GM12865 (cell line): ENCODE measurements at regions not wholly inside any gene's neighbourhood (a gene's known extent, or its start where the extent isn't known, plus 50 kb on each side); places are given as distances from the start of the nearest gene placed in this dataset.

Experiments
- DNase-seq: peaks from one replicate; pipeline ENCODE4 v3.0.0; 2010; ENCODE audit warnings: low read depth
- H3K4me3 ChIP-seq: 2 replicates; pipeline ENCODE4 v1.5.1; 2011; ENCODE audit warnings: mild to moderate bottlenecking, low read depth, low read length, control low read depth
- CTCF ChIP-seq: IDR thresholded peaks from 2 replicates; pipeline ENCODE4 v1.5.1; 2011; ENCODE audit warnings: low read length, control low read depth, low read depth, inconsistent platforms; ENCODE audit not compliant: insufficient read depth; ENCODE audit errors: missing control alignments

GRCh38 chr11:92662601-92663360, 306.7 kb upstream of the MTNR1B start:
- H3K4me3 ChIP-seq = no peak overlapping the region
- TF ChIP-seq CTCF = no peak
- DNase-seq = no peak

GRCh38 chr11:92663539-92663938, 305.9 kb upstream of the MTNR1B start:
- no peak overlapping the region for H3K4me3 ChIP-seq
- TF ChIP-seq CTCF = no peak
- no peak for DNase-seq

- no peak for TF ChIP-seq CTCF
- H3K4me3 ChIP-seq = no peak overlapping the region
- no peak for DNase-seq
Observed at GRCh38 chr11:92667486-92668152, 301.8 kb upstream of the MTNR1B start.

- no peak for TF ChIP-seq CTCF
- H3K4me3 ChIP-seq = no peak overlapping the region
- no peak for DNase-seq
Observed at GRCh38 chr11:92670308-92670890, 299.1 kb upstream of the MTNR1B start.

- no peak overlapping the region for H3K4me3 ChIP-seq
Observed at GRCh38 chr11:92671081-92671480, 298.4 kb upstream of the MTNR1B start.

GRCh38 chr11:92675303-92675702, 294.1 kb upstream of the MTNR1B start:
- no peak overlapping the region for H3K4me3 ChIP-seq
- no peak for DNase-seq
- no peak for TF ChIP-seq CTCF

More at GRCh38 chr11:92671081-92671480, 298.4 kb upstream of the MTNR1B start:
- no peak for DNase-seq
- TF ChIP-seq CTCF = no peak
